ENCODE measurements at regions not wholly inside any gene's neighbourhood (a gene's known extent, or its start where the extent isn't known, plus 50 kb on each side); places are given as distances from the start of the nearest gene placed in this dataset.

DNA sequence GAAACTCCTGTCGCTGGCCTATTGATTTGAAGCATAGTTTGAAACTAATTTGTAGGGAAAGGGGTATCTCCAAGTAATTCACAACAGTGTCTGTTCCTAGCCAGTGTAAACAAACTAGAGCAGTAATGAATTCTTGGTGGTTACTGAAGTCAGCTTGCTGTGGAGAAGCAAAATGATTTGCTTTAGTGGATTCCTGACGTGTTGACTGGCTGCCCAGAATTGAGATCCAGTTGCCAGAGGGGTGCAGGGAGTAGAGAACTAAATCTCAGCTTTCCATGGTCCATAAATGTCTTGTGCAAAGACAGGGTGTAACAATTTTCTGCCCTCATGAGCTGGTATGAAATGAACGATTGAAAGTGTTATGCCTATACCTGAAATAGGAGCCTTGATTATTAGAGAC is 382.5 kb upstream of the KIRREL3 start:
- TF ChIP-seq, protein P1, sequence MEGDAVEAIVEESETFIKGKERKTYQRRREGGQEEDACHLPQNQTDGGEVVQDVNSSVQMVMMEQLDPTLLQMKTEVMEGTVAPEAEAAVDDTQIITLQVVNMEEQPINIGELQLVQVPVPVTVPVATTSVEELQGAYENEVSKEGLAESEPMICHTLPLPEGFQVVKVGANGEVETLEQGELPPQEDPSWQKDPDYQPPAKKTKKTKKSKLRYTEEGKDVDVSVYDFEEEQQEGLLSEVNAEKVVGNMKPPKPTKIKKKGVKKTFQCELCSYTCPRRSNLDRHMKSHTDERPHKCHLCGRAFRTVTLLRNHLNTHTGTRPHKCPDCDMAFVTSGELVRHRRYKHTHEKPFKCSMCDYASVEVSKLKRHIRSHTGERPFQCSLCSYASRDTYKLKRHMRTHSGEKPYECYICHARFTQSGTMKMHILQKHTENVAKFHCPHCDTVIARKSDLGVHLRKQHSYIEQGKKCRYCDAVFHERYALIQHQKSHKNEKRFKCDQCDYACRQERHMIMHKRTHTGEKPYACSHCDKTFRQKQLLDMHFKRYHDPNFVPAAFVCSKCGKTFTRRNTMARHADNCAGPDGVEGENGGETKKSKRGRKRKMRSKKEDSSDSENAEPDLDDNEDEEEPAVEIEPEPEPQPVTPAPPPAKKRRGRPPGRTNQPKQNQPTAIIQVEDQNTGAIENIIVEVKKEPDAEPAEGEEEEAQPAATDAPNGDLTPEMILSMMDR (IDR thresholded peaks at IDR 0.05; ENCODE audit: insufficient read depth, low read depth, low read length): no peak
- TF ChIP-seq EZH2 (IDR thresholded peaks at IDR 0.05; ENCODE audit: insufficient read depth, low read length): no peak

Data from astrocyte (in vitro differentiated cells and primary cell).